ENCODE measurements at regions not wholly inside any gene's neighbourhood (a gene's known extent, or its start where the extent isn't known, plus 50 kb on each side); places are given as distances from the start of the nearest gene placed in this dataset.
"Not testable (repeated sequence)": the region's sequence is repeated elsewhere in the genome, so short reads cannot be mapped to it uniquely, and the experiment has no call there.

GRCh38 chr6:86440608-86441007 is 496.7 kb upstream of the HTR1E start:
- ChIA-PET POLR2A (no interaction called here), CTCF (no interaction called here)
- no peak for DNase-seq (ENCODE audit: extremely low spot score)
- TF ChIP-seq HDGF (IDR thresholded peaks at IDR 0.05; ENCODE audit: borderline replicate concordance), result no peak
- TF ChIP-seq ZNF384 (IDR thresholded peaks at IDR 0.05), result no peak
- TF ChIP-seq BHLHE40 (IDR thresholded peaks at IDR 0.05; ENCODE audit: borderline replicate concordance), result no peak
- no peak for TF ChIP-seq CTBP1 (IDR thresholded peaks at IDR 0.05; ENCODE audit: borderline replicate concordance)
- no peak for TF ChIP-seq FOXK2 (IDR thresholded peaks at IDR 0.05)
- no peak for TF ChIP-seq SUZ12 (IDR thresholded peaks at IDR 0.05)

GRCh38 chr6:86423571-86423970 is 513.8 kb upstream of the HTR1E start:
- CTCF ChIA-PET, result no interaction called here
- no peak for TF ChIP-seq ELF4 (IDR thresholded peaks at IDR 0.05)
- no peak for TF ChIP-seq HDGF (IDR thresholded peaks at IDR 0.05; ENCODE audit: borderline replicate concordance)
- TF ChIP-seq TARDBP (IDR thresholded peaks at IDR 0.05), result no peak
- TF ChIP-seq LEF1 (IDR thresholded peaks at IDR 0.05; ENCODE audit: borderline replicate concordance), result no peak
- no peak for TF ChIP-seq BHLHE40 (IDR thresholded peaks at IDR 0.05; ENCODE audit: borderline replicate concordance)
- TF ChIP-seq ARNT (IDR thresholded peaks at IDR 0.05), result no peak
- no peak for DNase-seq (ENCODE audit: extremely low spot score)
- POLR2A ChIA-PET, result no interaction called here

GRCh38 chr6:86412057-86412456 is 525.3 kb upstream of the HTR1E start:
- no peak for DNase-seq (ENCODE audit: extremely low spot score)
- no peak for TF ChIP-seq SUZ12 (IDR thresholded peaks at IDR 0.05)
- POLR2A ChIA-PET, result no interaction called here
- CTCF ChIA-PET, result no interaction called here

GRCh38 chr6:86407128-86407527 is 530.2 kb upstream of the HTR1E start:
- no peak for TF ChIP-seq FOXM1 (IDR thresholded peaks at IDR 0.05; ENCODE audit: borderline replicate concordance)
- TF ChIP-seq ELF4 (IDR thresholded peaks at IDR 0.05), result no peak
- no peak for TF ChIP-seq TARDBP (IDR thresholded peaks at IDR 0.05)
- TF ChIP-seq FOXK2 (IDR thresholded peaks at IDR 0.05), result no peak
- no peak for TF ChIP-seq ZNF384 (IDR thresholded peaks at IDR 0.05)
- no peak for TF ChIP-seq LEF1 (IDR thresholded peaks at IDR 0.05; ENCODE audit: borderline replicate concordance)
- TF ChIP-seq PKNOX1 (IDR thresholded peaks at IDR 0.05), result no peak
- TF ChIP-seq HDGF (IDR thresholded peaks at IDR 0.05; ENCODE audit: borderline replicate concordance), result no peak
- TF ChIP-seq L3MBTL2 (conservative IDR thresholded peaks at IDR 0.05), result no peak
- no peak for TF ChIP-seq FOXA1 (IDR thresholded peaks at IDR 0.05)
- no peak for TF ChIP-seq ARNT (IDR thresholded peaks at IDR 0.05)
- TF ChIP-seq CTBP1 (IDR thresholded peaks at IDR 0.05; ENCODE audit: borderline replicate concordance), result no peak
- no peak for TF ChIP-seq BHLHE40 (IDR thresholded peaks at IDR 0.05; ENCODE audit: borderline replicate concordance)
- DNase-seq (ENCODE audit: extremely low spot score), result no peak
- CTCF ChIA-PET, result no interaction called here
- POLR2A ChIA-PET, result no interaction called here

- POLR2A ChIA-PET; DNase-seq (ENCODE audit: extremely low spot score); CTCF ChIA-PET: not testable (repeated sequence)
Observed at GRCh38 chr6:86392850-86393249, 544.5 kb upstream of the HTR1E start.

- ChIA-PET CTCF (no interaction called here), POLR2A (no interaction called here)
- DNase-seq (ENCODE audit: extremely low spot score), result no peak
- TF ChIP-seq FOXA1 (IDR thresholded peaks at IDR 0.05), result no peak
- TF ChIP-seq TARDBP (IDR thresholded peaks at IDR 0.05), result no peak
- no peak for TF ChIP-seq FOXK2 (IDR thresholded peaks at IDR 0.05)
- TF ChIP-seq ZNF384 (IDR thresholded peaks at IDR 0.05), result no peak
- TF ChIP-seq HDGF (IDR thresholded peaks at IDR 0.05; ENCODE audit: borderline replicate concordance), result no peak
- TF ChIP-seq LEF1 (IDR thresholded peaks at IDR 0.05; ENCODE audit: borderline replicate concordance), result no peak
- TF ChIP-seq NFRKB (IDR thresholded peaks at IDR 0.05), result no peak
- no peak for TF ChIP-seq SUZ12 (IDR thresholded peaks at IDR 0.05)
- TF ChIP-seq ARNT (IDR thresholded peaks at IDR 0.05), result no peak
- TF ChIP-seq ELF4 (IDR thresholded peaks at IDR 0.05), result no peak
Observed at GRCh38 chr6:86380571-86381125, 556.7 kb upstream of the HTR1E start.

GRCh38 chr6:86357877-86358276 is 579.5 kb upstream of the HTR1E start:
- no peak for DNase-seq (ENCODE audit: extremely low spot score)
- POLR2A ChIA-PET, result no interaction called here
- CTCF ChIA-PET, result no interaction called here
- no peak for TF ChIP-seq SP1 (IDR thresholded peaks at IDR 0.05)
- no peak for TF ChIP-seq LEF1 (IDR thresholded peaks at IDR 0.05; ENCODE audit: borderline replicate concordance)

GRCh38 chr6:86355271-86355670 is 582.1 kb upstream of the HTR1E start:
- ChIA-PET CTCF (no interaction called here), POLR2A (no interaction called here)
- TF ChIP-seq TARDBP (IDR thresholded peaks at IDR 0.05) (no peak), FOXA1 (IDR thresholded peaks at IDR 0.05) (no peak), PKNOX1 (IDR thresholded peaks at IDR 0.05) (no peak), SP1 (IDR thresholded peaks at IDR 0.05) (no peak), NFRKB (IDR thresholded peaks at IDR 0.05) (no peak), LEF1 (IDR thresholded peaks at IDR 0.05; ENCODE audit: borderline replicate concordance) (no peak), CTBP1 (IDR thresholded peaks at IDR 0.05; ENCODE audit: borderline replicate concordance) (no peak), L3MBTL2 (conservative IDR thresholded peaks at IDR 0.05) (no peak), HDGF (IDR thresholded peaks at IDR 0.05; ENCODE audit: borderline replicate concordance) (no peak), FOXM1 (IDR thresholded peaks at IDR 0.05; ENCODE audit: borderline replicate concordance) (no peak), BHLHE40 (IDR thresholded peaks at IDR 0.05; ENCODE audit: borderline replicate concordance) (no peak), ZNF384 (IDR thresholded peaks at IDR 0.05) (no peak)
- no peak for DNase-seq (ENCODE audit: extremely low spot score)

Measured in HEK293T (cell line).